ENCODE measurements at regions not wholly inside any gene's neighbourhood (a gene's known extent, or its start where the extent isn't known, plus 50 kb on each side); places are given as distances from the start of the nearest gene placed in this dataset.

DNA sequence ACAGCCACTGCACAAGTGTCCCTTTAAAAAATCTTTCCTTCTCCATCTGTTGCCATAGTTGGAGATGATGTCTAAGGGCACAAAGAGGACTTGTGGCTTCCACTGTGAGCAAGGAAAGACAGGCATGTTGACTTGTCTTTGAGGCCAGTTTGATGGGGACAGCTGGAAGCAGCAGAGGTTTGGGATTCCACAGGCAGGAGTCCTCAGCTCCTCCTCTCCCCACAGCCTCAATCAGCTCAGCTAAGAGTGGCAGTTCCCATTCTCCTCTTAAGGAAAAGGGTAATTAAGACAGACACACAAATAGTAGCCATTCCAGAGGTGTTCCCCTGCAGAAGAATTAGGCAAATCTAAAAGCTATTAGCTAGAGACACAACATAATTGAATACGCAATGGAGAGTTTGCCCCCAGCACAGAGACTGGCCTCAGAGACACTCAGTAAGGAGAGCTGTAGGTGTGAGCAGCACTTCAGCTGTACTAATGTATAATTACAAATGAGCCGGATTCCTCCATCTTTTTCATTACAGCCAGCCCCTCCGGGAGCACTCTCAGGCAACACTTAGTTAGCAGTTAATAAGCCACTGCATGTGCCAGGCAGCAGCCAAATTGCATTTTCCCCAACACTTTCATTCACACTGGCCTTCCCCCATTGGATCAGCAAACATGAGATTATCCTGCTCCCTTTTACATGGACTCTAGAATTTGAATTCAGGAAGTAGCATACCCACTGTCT lies 434.0 kb downstream of the FOXO1 start:
- no peak for DNase-seq

DNA sequence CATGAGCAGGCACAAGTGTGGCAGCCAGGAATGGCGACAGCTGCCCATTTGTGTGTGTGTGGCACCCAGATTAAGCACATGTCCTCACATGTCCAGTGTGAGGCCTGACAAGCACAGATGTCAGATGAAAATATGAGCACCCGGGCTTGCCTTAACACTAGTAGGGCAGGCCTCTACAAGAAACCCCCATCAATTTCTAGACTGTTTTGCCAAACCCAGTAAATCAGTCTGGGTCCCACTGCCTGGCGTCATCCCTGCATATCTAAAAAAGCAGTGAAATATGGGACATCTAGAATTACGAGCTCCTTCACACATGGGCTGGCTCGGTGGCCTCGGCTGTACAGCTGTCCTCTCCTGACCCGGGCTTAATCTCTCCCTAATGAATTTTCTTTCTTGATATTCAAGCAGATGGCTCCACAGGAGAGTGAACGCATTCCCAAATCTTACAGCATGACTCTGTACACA lies 432.7 kb downstream of the FOXO1 start:
- no peak for DNase-seq

DNA sequence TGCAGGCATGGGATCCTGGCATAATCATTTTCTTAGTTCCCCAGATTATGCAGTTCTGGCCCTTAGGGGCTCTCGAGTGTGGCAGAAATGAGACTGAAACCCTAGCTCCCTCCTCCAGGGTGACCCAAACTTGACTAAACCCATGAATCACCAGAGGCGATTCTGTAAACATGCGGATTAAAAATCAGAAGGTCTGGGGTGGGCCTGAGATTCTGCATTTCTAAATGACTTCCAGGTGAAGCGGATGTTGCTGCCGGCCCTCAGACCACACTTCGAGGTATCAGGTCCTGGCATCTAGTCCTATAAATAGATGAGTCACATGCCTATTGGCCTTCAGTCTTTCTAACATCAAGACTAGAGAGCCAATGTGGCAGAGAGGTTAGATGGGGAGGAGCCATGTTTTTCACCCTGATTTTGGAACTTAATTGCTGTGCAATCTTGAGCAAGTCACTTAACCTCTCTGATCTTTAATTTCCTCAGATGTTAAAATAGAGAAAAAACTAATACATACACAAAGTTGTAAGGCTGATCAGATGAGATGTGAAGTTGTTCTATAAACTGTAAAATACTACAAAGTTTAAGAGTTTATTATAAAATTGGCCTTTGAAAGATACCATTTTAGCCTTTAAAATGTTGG lies 431.2 kb downstream of the FOXO1 start:
- peak; percentile 13 for DNase-seq

DNA sequence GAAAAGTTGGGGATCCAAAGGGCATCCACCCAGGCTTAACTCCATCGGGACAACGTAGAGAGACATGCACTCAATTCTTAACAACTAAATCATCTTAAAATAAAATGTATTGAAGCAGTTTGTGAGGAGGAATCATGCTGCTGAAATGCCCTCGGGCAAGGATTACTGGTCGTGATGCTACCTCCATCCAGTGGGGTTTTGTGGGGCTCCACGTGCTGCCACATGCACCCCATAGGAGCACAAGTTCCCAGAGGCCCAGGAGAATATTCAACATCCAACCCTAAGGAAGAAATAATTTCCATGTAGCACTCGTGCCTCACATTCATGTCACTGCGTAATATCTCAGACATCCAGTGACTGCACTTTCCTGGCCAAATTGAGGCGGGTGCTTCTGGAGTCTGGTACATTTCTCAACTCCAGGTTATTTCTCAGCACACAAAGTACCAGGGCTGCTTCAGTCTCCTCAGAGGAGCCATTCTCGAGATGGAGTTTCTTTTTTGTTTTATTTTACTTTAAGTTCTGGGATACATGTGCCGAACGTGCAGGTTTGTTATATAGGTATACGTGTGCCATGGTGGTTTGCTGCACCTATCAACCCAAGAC lies 429.8 kb downstream of the FOXO1 start:
- no peak for DNase-seq

DNA sequence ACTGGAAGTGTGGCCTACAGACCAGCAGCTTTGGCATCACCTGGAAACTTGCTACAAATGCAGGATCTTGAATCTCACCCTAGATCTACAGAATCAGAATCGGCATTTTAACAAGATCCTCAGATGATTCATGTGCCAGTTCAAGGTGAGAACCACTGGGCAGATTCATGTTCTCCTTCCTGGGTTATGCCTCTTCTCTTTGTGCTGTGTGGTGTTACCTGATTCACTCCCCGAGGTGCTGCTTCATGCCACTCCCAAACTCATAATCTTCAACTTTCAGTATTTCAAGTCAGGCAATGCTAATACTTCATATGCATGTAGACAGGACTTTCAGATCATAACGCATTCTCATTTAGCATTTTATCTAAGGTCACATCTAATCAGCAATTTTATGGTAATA lies 427.7 kb downstream of the FOXO1 start:
- no peak for DNase-seq

DNA sequence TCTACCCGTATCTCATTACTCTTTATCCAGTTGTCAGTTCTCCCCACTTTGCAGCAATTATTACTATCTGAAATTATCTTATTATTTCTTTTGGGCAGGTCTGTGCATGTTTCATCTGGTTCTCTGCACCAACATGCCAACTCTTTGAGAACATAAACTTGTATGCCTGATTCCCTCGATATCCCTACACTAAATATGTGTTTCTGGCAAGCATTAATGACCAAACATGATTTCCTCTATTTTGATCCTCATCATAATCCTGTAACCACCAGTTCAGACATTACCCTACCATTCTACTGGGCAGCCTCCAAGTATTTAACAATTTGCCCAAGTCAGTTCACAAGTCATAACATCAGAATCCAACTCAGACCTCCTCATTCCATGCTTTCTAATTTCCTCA lies 426.1 kb downstream of the FOXO1 start:
- no peak for DNase-seq

DNA sequence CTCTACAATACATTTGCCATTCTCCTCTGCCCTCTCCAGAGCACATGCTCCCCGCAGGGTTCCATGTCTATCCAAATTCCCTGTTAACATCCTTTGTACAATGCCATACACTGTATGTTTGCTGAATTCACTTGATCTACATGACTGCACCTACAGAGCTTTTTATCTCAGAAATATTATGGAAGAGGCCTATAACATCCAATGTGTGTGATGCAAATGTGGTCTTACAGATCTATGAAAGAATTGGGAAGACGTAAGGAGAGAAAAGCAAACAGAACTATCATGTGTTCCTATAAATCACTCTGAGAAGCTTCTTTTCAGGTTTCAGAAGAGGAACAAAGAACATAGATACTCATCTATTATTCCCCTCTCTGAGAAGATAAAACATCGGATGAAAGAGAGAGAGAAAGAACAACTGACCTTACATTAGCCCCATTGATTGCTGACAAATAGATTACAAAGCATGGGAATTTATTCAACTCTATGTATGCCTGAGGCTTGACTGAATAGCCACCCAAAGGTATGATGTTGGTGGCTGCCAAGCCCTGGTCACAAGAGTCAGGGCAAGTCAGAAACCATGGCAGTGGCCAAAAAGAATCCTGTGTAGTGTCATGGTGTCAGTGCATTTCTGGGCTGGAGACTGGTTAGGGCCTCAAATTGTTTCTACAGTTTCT lies 425.2 kb downstream of the FOXO1 start:
- no peak for DNase-seq

DNA sequence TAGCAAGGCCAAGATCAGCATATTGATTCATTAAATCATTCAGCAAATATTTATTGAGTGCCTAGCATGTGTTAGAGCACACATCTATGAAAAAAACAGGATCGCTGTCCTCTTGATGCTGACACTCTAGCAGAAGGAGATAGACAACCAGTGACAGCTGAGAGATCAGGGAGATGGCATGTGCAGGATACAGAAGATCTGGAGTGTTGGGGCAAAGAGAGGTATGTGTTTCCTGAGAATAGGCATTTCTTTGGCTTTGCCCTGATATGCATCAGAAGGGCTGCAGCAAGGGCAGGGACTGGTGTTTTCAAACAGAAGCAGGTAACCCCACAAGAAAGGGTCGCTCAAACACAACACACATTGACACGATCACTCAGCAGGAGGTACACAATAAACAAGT lies 423.4 kb downstream of the FOXO1 start:
- DNase-seq: no peak

DNA sequence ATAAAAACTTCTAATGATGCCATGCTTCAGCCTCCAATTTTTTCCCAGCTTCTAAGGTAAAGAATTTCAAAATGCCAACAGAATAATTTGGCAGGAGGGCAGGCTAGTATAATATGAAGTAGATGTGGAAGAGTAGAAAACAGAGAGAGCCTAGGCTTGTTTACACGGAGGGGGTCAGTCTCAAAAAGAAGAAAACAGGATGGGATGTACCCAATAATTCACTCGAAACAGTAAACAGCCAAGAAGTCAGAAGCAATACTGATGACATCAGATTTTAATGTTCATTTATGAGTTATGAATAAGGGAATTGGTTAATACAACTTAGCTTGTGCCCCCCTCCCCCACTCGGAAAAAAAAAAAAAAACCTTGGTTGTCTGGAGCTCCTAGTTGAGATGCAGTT lies 422.5 kb downstream of the FOXO1 start:
- no peak for DNase-seq

DNA sequence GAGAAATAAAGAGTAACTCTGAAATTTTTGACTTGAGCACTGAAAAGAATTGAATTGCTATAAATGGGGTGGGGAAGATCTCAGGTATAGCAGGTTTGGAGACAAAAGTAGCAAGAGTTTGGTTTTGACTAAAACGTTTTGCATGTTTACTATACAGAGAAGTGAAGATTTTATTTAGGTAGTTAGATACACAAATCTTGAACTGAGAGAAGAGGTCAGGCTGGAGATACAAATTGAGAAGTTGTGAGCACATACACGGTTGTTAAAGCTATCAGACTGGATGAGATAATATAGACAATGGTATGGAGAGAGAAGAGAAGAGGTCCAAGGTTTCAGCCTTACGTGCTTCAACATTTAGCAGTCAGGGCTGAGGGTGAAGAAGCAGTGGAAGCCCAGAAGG lies 420.9 kb downstream of the FOXO1 start:
- no peak for DNase-seq

DNA sequence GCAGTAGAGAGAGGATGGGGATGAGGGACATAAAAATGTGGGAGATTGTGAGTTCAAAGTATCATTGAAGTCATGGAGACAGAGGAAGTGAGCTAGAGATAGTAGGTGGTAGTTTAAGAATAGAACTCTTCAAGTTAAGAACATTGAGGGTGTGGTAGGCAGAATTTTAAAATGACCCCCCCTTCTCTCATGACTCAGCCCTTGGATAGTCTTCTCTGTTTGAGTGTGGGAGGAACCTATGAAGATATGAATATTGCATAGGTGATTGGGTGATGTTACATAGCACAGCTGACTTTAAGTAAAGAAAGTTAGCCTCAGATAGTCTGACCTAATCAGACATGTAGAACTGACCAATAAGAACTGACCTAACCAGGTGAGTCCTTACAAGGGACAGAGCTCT lies 418.6 kb downstream of the FOXO1 start:
- no peak for DNase-seq

DNA sequence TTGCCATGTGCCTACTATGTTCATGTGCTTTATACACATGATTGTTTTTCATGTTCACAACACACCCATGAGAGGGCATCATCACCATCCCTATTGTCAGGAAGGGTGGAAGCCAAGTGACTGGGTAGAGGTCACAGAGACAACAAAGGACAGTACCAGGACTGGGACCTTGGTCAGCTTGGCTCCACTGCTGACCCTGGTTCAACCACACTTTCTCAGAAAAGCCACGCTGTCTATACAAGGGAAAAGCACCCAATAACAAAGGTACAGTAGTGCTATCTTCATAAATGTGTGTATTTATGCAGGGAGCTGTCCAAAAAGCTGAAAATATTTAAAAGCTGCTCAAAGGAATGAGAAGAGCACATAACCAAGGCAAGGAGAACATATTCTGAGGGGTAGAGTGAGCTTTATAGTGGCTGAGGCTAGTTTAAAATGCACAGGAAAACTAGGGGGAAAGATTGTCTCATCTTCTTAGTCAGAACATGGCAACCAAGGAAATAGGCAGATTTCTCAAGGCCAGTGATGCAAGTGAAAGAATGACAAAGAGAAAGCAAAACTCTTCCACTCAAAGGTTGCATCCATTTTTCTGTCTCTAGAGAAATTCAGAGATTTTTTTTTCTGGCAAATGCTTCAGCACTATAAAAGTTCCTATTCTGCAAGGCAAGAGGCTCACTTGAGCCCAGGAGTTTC lies 415.0 kb downstream of the FOXO1 start:
- no peak for DNase-seq

DNA sequence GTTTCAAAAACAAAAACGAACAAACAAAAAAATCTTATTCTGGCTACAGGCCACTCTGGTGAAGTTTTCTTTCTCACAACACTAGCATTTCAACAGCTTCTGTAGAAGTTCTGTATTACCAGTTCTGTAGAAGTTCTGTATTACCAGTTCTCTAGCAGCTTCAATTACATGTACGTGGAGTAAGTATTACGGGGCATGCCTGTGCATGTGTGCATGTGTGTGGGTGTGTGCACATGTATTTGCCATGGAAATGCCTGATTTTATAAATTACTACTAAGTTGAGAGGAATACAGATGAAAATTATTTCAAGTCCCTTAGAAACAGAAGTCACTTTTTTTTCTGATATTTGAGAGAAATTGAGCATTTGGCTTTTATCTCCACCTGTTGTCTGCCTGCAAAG lies 414.2 kb downstream of the FOXO1 start:
- DNase-seq: no peak

DNA sequence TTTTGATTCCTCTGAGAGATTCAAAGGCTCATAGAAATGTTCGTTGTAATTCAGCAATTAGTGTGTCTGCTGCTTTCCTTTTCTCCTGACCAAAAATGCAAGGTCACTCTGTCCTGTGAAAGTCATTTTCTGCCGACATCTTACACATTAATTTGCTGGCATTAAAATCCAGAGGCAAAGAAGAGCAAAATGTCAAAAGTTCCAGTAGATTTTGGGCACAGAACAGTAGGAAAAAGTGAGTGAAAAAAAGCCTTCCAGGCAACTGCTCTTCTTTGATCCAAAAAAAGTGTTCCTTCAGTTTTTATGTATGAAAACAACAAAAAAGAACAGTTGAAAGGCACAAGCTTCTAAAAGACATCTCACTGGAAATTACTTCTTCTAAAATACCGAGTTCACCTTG lies 413.8 kb downstream of the FOXO1 start:
- no peak for DNase-seq

DNA sequence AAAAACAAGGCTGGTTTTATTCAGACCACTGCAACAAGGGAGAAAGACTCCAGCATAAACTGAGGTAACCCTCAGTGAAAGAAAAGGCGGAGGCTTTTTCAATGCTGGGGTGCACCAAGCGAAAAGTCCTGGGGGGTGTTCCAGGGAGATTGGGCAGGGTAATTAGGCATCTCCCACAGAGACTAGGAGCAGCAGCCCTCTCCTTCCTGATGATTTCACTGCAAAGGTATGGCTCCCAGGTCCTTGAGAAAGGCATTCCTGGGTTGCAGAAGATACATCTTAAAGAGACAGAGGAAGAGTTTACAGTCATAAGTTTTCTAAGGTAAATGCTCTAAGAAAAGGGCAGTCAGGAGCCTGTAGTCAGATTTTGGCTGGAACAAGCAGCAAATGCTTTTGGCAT lies 412.0 kb downstream of the FOXO1 start:
- no peak for DNase-seq

DNA sequence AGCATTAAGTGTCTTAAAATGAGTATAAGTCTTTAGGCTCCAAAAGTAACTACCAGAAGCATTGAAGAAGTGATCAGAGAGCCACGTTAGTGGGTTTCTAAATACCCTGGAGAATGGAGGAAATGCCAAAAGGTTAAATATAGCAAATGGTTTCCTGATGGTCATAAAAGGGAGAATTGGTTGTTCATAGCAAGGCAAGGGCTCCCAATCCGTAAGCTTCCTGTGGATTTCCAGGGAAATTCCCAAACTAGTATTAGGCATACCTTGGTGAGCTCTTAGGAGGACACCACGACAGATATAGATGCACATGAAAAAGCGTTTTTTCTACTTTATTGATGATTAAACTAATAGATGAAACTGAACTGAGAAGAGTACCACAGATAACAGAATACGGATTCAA lies 410.9 kb downstream of the FOXO1 start:
- no peak for DNase-seq

DNA sequence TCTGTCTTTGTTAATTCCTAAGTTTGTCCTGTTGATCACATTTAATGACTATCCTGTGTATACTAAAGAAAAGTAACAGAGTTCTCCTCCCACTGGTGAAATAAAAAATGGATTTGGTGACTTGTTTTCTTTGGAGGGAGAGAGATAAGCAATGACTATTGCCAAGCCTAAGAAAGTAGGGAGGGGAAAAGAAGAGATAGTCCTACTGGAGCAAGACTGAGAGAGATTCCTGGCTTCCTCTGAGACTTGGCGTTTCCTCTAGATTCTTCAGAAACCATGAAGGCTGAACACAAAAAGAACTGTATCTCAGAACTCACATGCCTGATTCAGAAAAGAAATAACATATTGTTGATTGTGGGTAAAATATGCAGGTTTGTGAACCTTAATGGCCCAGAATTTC lies 406.5 kb downstream of the FOXO1 start:
- DNase-seq: no peak

DNA sequence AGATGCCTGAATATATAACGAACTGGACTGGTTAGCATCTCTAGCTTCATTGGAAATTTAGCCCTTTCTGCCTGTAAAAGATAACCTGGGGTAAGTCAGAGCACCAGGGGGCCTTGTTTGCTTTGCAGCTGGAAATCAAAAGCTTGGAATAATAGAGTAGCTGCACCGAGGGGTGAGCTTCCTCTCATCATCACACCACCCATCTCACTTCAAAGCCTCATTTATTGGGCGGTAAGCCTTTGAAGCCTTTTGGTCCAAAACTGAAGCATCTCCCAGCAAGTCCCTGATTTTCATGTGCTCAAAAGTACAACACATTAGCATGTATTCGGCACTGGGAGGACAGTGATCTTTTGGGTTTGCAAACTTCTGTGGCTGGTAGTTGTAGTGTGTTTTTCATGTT lies 405.1 kb downstream of the FOXO1 start:
- DNase-seq: no peak

DNA sequence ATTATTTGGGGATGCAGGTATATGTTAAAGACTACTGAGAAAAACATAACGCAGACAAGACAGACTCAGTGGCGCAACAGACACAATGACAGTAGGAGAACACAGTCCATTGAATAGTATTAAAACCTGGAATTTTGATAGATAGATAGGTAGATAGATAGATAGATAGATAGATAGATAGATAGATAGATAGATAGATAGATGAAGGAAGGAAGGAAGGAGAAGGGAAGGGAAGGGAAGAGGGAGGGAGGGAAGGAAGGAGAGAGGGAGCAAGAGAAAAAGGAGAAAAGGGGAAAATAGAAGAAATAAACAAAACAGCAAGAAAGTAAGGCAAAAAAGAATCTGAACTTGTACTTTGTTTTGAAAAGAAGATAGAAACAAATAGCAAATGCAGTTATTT lies 404.5 kb downstream of the FOXO1 start:
- no peak for DNase-seq

DNA sequence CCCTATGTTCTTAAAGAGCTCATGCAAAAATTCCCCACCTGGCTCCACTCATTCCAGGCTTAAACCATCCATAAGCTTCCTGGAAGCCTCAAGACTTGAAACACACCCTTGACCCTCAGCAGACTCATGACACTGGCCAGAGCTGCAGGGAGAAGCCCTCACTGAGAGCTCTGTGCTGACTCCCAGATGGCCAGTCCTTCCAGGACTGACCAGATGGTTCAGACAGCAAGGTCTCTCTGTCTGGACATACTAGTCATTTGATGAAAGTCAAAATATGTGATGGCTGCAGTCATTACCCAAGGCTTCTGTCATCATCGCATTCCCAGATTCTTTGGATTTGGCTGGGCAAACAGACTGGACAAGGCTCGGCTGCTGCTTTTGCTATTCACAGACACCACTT lies 397.4 kb downstream of the FOXO1 start:
- no peak for DNase-seq

DNA sequence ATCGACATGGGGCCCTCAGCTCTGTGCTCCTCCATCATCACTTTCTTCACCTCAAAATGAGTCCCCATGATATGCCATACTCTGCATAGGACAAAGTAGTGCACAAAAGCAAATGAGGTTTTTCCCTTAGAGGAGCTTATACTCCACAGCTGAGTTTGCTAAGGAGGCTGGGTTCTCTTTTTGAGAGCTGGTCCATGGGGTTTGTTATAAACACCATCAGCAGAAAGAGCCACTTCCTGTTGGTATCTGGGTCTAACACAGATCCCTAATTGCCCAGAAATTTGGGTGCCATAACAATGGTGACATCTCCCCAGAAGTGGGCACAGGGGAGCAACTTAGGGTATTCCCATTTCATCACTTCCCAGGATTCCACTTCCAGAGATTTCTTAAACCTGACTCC lies 395.7 kb downstream of the FOXO1 start:
- DNase-seq: no peak

DNA sequence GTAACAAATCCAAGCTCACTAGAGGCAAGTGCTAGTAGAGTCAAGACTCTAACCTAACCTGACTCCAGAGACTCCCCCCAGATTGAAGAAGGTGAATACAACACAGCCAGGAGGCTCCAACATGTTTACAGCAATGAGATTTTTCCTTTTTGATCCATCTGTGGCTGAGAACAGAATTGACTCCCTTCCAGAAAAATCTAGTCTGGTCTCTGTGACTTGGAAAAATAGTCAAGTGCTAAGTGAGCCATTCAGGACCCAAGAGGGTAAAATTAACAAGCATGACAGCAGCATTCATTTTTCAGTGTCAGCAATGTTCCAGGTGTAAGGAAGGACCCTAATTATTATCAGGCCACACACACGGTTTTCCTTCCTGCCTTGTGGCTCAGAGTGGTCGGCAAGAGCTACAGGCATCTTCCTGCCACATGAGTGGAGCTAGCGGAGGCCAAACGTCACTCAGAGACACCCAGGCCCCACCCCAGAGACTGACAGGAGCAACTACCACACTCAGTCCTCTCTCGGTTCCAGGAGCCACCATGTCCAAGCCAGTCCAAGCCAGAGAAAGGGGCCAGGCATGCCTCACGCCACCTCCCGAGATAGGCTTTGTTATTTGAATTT lies 395.1 kb downstream of the FOXO1 start:
- no peak for DNase-seq

Measured in activated CD4-positive, alpha-beta T cell treated with anti-CD3 and anti-CD28 coated beads for 48 hours (primary cell).